Endothelial cell of umbilical vein (primary cell): ENCODE measurements at regions not wholly inside any gene's neighbourhood (a gene's known extent, or its start where the extent isn't known, plus 50 kb on each side); places are given as distances from the start of the nearest gene placed in this dataset.

ENCODE experiments used
- CTCF ChIP-seq, 2 donors: IDR thresholded peaks; 1 replicate in 1 of 2; 2 replicates in 1 of 2; pipeline ENCODE4 v1.5.1; 2011; ENCODE audit warnings: low read length in 2 of 2, mild to moderate bottlenecking in 2 of 2, moderate library complexity in 2 of 2, control low read depth in 1 of 2, inconsistent platforms in 1 of 2, low read depth in 1 of 2; ENCODE audit not compliant: insufficient read depth in 1 of 2; ENCODE audit errors: extremely low read depth in 1 of 2
- EZH2 ChIP-seq: IDR thresholded peaks from 2 replicates; pipeline ENCODE4 v1.6.1; 2012; ENCODE audit warnings: borderline replicate concordance, low read depth, mild to moderate bottlenecking, moderate library complexity, low read length, inconsistent platforms; ENCODE audit not compliant: severe bottlenecking
- MAX ChIP-seq: IDR thresholded peaks from 2 replicates; pipeline ENCODE4 v1.6.1; 2011; ENCODE audit not compliant: insufficient read depth, insufficient read length
- MYC ChIP-seq: IDR thresholded peaks from one replicate; pipeline ENCODE4 v1.6.1; 2011; ENCODE audit warnings: mild to moderate bottlenecking, low read depth, low read length
- POLR2A ChIP-seq: IDR thresholded peaks from 2 replicates; pipeline ENCODE4 v1.6.1; 2012; ENCODE audit warnings: low read depth, mild to moderate bottlenecking, control low read depth, low read length
- POLR2AphosphoS5 ChIP-seq: IDR thresholded peaks from 2 replicates; pipeline ENCODE4 v1.6.1; 2012; ENCODE audit warnings: low read depth, mild to moderate bottlenecking, control low read depth, low read length, moderate library complexity; ENCODE audit not compliant: insufficient read depth

- TF ChIP-seq CTCF (IDR thresholded peaks at IDR 0.05; ENCODE audit: extremely low read depth in 1 of 2, insufficient read depth in 1 of 2, low read depth in 1 of 2, low read length in 2 of 2) (no peak), POLR2AphosphoS5 (no peak), MAX (no peak), EZH2 (no peak), POLR2A (no peak), MYC (no peak)
Observed at GRCh38 chr18:67216846-67217245, 299.7 kb downstream of the DSEL start.
